HEK293 (cell line): ENCODE measurements at regions not wholly inside any gene's neighbourhood (a gene's known extent, or its start where the extent isn't known, plus 50 kb on each side); places are given as distances from the start of the nearest gene placed in this dataset.
"Not testable (repeated sequence)": the region's sequence is repeated elsewhere in the genome, so short reads cannot be mapped to it uniquely, and the experiment has no call there.

ENCODE experiments used
- CTCF ChIA-PET: fragments of 350-600 bp; formaldehyde crosslinking; extraction: SDS; loops from one replicate; lab custom pipeline; 2021; ENCODE audit warnings: antibody characterized with exemption; lab: Yijun Ruan, JAX
- POLR2A ChIA-PET: fragments of 300-600 bp; formaldehyde crosslinking; extraction: SDS; loops from one replicate; lab custom pipeline; 2020; ENCODE audit warnings: antibody characterized with exemption, inconsistent platforms; lab: Yijun Ruan, JAX
- H3K27ac ChIP-seq: fragments of 200-500 bp; sonication (Bioruptor generic); 2 replicates; pipeline ENCODE4 v1.5.1; 2014; ENCODE audit warnings: low read depth, low read length, control low read depth, inconsistent platforms; ENCODE audit errors: extremely low read depth
- H3K36me3 ChIP-seq, 2 experiments: fragments of 200-500 bp in 1 of 2; sonication (Bioruptor generic) in 1 of 2; 1 replicate in 1 of 2; 2 replicates in 1 of 2; pipeline ENCODE4 v1.5.1; 2014 to 2017; ENCODE audit warnings: inconsistent platforms in 2 of 2, low read length in 2 of 2; ENCODE audit not compliant: control insufficient read depth in 2 of 2, insufficient read depth in 1 of 2
- H3K4me1 ChIP-seq: fragments of 200-500 bp; sonication (Bioruptor generic); 2 replicates; pipeline ENCODE4 v1.5.1; 2014; ENCODE audit warnings: mild to moderate bottlenecking, low read length, inconsistent platforms; ENCODE audit not compliant: control insufficient read depth, insufficient read depth
- H3K4me3 ChIP-seq: 2 replicates; pipeline ENCODE4 v1.5.1; 2011; ENCODE audit warnings: low read depth, mild to moderate bottlenecking, control low read depth, low read length, moderate library complexity
- H3K9me3 ChIP-seq: fragments of 200-500 bp; sonication (Bioruptor generic); 2 replicates; pipeline ENCODE4 v1.5.1; 2014; ENCODE audit warnings: low read depth, low read length, inconsistent platforms; ENCODE audit not compliant: control insufficient read depth, insufficient read depth
- GLI4 ChIP-seq: fragments of 450-650 bp; formaldehyde crosslinking; IDR thresholded peaks from 2 replicates; pipeline ENCODE4 v1.5.1; 2016; ENCODE audit warnings: missing biosample characterization, missing genetic modification characterization
- PRDM10 ChIP-seq: fragments of 450-650 bp; formaldehyde crosslinking; IDR thresholded peaks from 2 replicates; pipeline ENCODE4 v1.5.1; 2016; ENCODE audit warnings: missing biosample characterization, missing genetic modification characterization
- PRDM6 ChIP-seq: fragments of 450-650 bp; formaldehyde crosslinking; IDR thresholded peaks from 2 replicates; pipeline ENCODE4 v1.5.1; 2017; ENCODE audit warnings: missing biosample characterization, missing genetic modification characterization
- SALL2 ChIP-seq: fragments of 450-650 bp; formaldehyde crosslinking; IDR thresholded peaks from 2 replicates; pipeline ENCODE4 v1.5.0; 2017; ENCODE audit warnings: missing biosample characterization, mild to moderate bottlenecking, missing genetic modification characterization, borderline replicate concordance
- SP2 ChIP-seq: fragments of 450-650 bp; formaldehyde crosslinking; IDR thresholded peaks from 2 replicates; pipeline ENCODE4 v1.5.1; 2016; ENCODE audit warnings: missing biosample characterization, missing genetic modification characterization
- TRIM28 ChIP-seq: IDR thresholded peaks from 2 replicates; pipeline ENCODE4 v1.6.1; 2011; ENCODE audit warnings: low read length, control low read depth, borderline replicate concordance
- ZBTB49 ChIP-seq: fragments of 450-650 bp; formaldehyde crosslinking; IDR thresholded peaks from 2 replicates; pipeline ENCODE4 v1.5.1; 2016; ENCODE audit warnings: missing biosample characterization, missing genetic modification characterization, low read depth
- ZFP3 ChIP-seq: fragments of 450-650 bp; formaldehyde crosslinking; IDR thresholded peaks from 2 replicates; pipeline ENCODE4 v1.5.1; 2016; ENCODE audit warnings: low read depth, missing biosample characterization, missing genetic modification characterization
- ZFP37 ChIP-seq: fragments of 450-650 bp; formaldehyde crosslinking; IDR thresholded peaks from 2 replicates; pipeline ENCODE4 v1.5.1; 2016; ENCODE audit warnings: missing biosample characterization, missing genetic modification characterization
- ZNF16 ChIP-seq: fragments of 450-650 bp; formaldehyde crosslinking; IDR thresholded peaks from 2 replicates; pipeline ENCODE4 v1.5.1; 2016; ENCODE audit warnings: low read depth, missing biosample characterization, missing genetic modification characterization
- ZNF248 ChIP-seq: fragments of 450-650 bp; formaldehyde crosslinking; IDR thresholded peaks from 2 replicates; pipeline ENCODE4 v1.5.1; 2017; ENCODE audit warnings: missing biosample characterization, missing genetic modification characterization
- ZNF335 ChIP-seq: fragments of 450-650 bp; formaldehyde crosslinking; conservative IDR thresholded peaks from 2 replicates; pipeline ENCODE4 v1.5.1; 2016; ENCODE audit warnings: missing biosample characterization, missing genetic modification characterization
- ZNF423 ChIP-seq: fragments of 450-650 bp; formaldehyde crosslinking; IDR thresholded peaks from 2 replicates; pipeline ENCODE4 v1.5.1; 2016; ENCODE audit warnings: missing biosample characterization, missing genetic modification characterization
- ZNF621 ChIP-seq: fragments of 450-650 bp; formaldehyde crosslinking; IDR thresholded peaks from 2 replicates; pipeline ENCODE4 v1.5.1; 2017; ENCODE audit warnings: missing biosample characterization, missing genetic modification characterization
- ZNF660 ChIP-seq: fragments of 450-650 bp; IDR thresholded peaks from 2 replicates; pipeline ENCODE4 v1.5.1; 2018; ENCODE audit warnings: missing biosample characterization, mild to moderate bottlenecking, missing genetic modification characterization
- ZNF670 ChIP-seq: fragments of 450-650 bp; formaldehyde crosslinking; IDR thresholded peaks from 2 replicates; pipeline ENCODE4 v1.5.1; 2016; ENCODE audit warnings: missing biosample characterization, missing genetic modification characterization, low read depth
- ZNF747 ChIP-seq: fragments of 450-650 bp; formaldehyde crosslinking; IDR thresholded peaks from 2 replicates; pipeline ENCODE4 v1.5.1; 2016; ENCODE audit warnings: missing biosample characterization, missing genetic modification characterization

GRCh38 chr11:24171869-24172268 lies 325.0 kb upstream of the LUZP2 start:
- no peak for TF ChIP-seq ZNF248 (tag by site-specific recombination)
- no peak for TF ChIP-seq ZNF16 (tag by site-specific recombination)
- TF ChIP-seq ZFP3 = no peak
- TF ChIP-seq SALL2 (tag by site-specific recombination) = no peak
- TF ChIP-seq TRIM28 = no peak
- no peaks in the 10 kb centered on the region for H3K9me3 ChIP-seq
- no peak overlapping the region for H3K4me3 ChIP-seq
- no peaks in the 10 kb centered on the region for H3K4me1 ChIP-seq
- ChIA-PET POLR2A (no interaction called here), CTCF (interaction anchor here (0.6 to 1.7 kb wide), 2 partner anchors 632 to 751 kb away, joined by 3 to 5 read pairs; no protein-coding TSS in a partner anchor)
- H3K27ac ChIP-seq = no peak overlapping the region
- H3K36me3 ChIP-seq = no peaks in the 10 kb centered on the region

GRCh38 chr11:24181395-24182047 lies 315.3 kb upstream of the LUZP2 start:
- no peaks in the 10 kb centered on the region for H3K9me3 ChIP-seq
- H3K4me1 ChIP-seq = no peaks in the 10 kb centered on the region
- CTCF ChIA-PET = no interaction called here
- no peak overlapping the region for H3K27ac ChIP-seq
- H3K36me3 ChIP-seq = no peaks in the 10 kb centered on the region
- TF ChIP-seq ZNF621 (tag by site-specific recombination) (no peak), ZNF670 (tag by site-specific recombination) (no peak), ZNF423 (no peak), ZNF335 (tag by site-specific recombination) (no peak), PRDM6 (tag by site-specific recombination) (no peak), ZNF660 (tag by site-specific recombination) (no peak), ZBTB49 (no peak), GLI4 (no peak), SP2 (no peak), ZFP37 (tag by site-specific recombination) (no peak), PRDM10 (tag by site-specific recombination) (no peak), ZNF747 (tag by site-specific recombination) (no peak)
- H3K4me3 ChIP-seq = no peak overlapping the region
- POLR2A ChIA-PET = no interaction called here

GRCh38 chr11:24185535-24185934 lies 311.3 kb upstream of the LUZP2 start:
- H3K4me1 ChIP-seq, H3K27ac ChIP-seq, POLR2A ChIA-PET, CTCF ChIA-PET, H3K9me3 ChIP-seq, H3K36me3 ChIP-seq, H3K4me3 ChIP-seq: not testable (repeated sequence)
